Transverse colon (tissue), 3 donors: ENCODE measurements at regions not wholly inside any gene's neighbourhood (a gene's known extent, or its start where the extent isn't known, plus 50 kb on each side); places are given as distances from the start of the nearest gene placed in this dataset.

Experiments
- CTCF ChIP-seq, 5 experiments: fragments of 200-600 bp in 3 of 5; fragments of 450-650 bp in 2 of 5; sonication (generic) in 3 of 5; IDR thresholded peaks; 1 replicate in 2 of 5; 2 replicates in 3 of 5; pipeline ENCODE4 v1.5.1; 2016 to 2017; ENCODE audit warnings: antibody characterized with exemption in 5 of 5, inconsistent platforms in 3 of 5, mild to moderate bottlenecking in 2 of 5, moderate library complexity in 1 of 5
- EP300 ChIP-seq: sonication (generic); formaldehyde crosslinking; IDR thresholded peaks from one replicate; pipeline ENCODE4 v1.6.1; 2017; ENCODE audit warnings: antibody characterized with exemption, low read depth

GRCh38 chr2:66721776-66722175 is 286.9 kb downstream of the MEIS1 start:
- TF ChIP-seq CTCF (IDR thresholded peaks at IDR 0.05), result no peak
- no peak for TF ChIP-seq EP300
